ENCODE measurements at regions not wholly inside any gene's neighbourhood (a gene's known extent, or its start where the extent isn't known, plus 50 kb on each side); places are given as distances from the start of the nearest gene placed in this dataset.

GRCh38 chr9:23559522-23559921, 266.5 kb downstream of the ELAVL2 start:
- TF ChIP-seq, protein P1, sequence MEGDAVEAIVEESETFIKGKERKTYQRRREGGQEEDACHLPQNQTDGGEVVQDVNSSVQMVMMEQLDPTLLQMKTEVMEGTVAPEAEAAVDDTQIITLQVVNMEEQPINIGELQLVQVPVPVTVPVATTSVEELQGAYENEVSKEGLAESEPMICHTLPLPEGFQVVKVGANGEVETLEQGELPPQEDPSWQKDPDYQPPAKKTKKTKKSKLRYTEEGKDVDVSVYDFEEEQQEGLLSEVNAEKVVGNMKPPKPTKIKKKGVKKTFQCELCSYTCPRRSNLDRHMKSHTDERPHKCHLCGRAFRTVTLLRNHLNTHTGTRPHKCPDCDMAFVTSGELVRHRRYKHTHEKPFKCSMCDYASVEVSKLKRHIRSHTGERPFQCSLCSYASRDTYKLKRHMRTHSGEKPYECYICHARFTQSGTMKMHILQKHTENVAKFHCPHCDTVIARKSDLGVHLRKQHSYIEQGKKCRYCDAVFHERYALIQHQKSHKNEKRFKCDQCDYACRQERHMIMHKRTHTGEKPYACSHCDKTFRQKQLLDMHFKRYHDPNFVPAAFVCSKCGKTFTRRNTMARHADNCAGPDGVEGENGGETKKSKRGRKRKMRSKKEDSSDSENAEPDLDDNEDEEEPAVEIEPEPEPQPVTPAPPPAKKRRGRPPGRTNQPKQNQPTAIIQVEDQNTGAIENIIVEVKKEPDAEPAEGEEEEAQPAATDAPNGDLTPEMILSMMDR (IDR thresholded peaks at IDR 0.05): no peak
- TF ChIP-seq POLR2A (IDR thresholded peaks at IDR 0.05): no peak

All from tibial nerve (tissue), 3 donors.